ENCODE measurements at regions not wholly inside any gene's neighbourhood (a gene's known extent, or its start where the extent isn't known, plus 50 kb on each side); places are given as distances from the start of the nearest gene placed in this dataset.

DNA sequence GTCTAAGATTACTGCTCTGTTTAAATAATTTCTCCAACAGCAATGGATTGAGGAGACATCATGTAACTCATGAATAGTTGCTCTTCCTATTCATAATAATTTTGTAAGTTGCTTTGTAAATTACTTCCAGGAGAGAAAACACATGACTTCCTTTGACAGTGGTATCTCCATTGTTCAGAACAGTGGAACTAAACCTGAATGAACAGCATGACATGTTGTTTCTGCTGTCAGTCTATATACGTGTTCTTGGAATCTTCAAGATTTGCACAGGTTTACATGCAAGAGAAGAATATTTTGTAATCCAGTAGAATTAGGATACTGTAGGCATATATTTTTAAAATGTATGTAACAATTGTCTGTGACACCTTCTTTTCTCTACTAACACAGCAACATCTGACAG is 618.8 kb upstream of the GRID2 start:
- no peak for TF ChIP-seq POLR2A (IDR thresholded peaks at IDR 0.05)
- TF ChIP-seq, protein P1, sequence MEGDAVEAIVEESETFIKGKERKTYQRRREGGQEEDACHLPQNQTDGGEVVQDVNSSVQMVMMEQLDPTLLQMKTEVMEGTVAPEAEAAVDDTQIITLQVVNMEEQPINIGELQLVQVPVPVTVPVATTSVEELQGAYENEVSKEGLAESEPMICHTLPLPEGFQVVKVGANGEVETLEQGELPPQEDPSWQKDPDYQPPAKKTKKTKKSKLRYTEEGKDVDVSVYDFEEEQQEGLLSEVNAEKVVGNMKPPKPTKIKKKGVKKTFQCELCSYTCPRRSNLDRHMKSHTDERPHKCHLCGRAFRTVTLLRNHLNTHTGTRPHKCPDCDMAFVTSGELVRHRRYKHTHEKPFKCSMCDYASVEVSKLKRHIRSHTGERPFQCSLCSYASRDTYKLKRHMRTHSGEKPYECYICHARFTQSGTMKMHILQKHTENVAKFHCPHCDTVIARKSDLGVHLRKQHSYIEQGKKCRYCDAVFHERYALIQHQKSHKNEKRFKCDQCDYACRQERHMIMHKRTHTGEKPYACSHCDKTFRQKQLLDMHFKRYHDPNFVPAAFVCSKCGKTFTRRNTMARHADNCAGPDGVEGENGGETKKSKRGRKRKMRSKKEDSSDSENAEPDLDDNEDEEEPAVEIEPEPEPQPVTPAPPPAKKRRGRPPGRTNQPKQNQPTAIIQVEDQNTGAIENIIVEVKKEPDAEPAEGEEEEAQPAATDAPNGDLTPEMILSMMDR (IDR thresholded peaks at IDR 0.05 in 8 of 11, conservative IDR thresholded peaks at IDR 0.05 in 3 of 11): no peak
- no peak for TF ChIP-seq POLR2AphosphoS5 (IDR thresholded peaks at IDR 0.05)

Data from spleen (tissue), 7 donors.